ENCODE measurements at regions not wholly inside any gene's neighbourhood (a gene's known extent, or its start where the extent isn't known, plus 50 kb on each side); places are given as distances from the start of the nearest gene placed in this dataset.

DNA sequence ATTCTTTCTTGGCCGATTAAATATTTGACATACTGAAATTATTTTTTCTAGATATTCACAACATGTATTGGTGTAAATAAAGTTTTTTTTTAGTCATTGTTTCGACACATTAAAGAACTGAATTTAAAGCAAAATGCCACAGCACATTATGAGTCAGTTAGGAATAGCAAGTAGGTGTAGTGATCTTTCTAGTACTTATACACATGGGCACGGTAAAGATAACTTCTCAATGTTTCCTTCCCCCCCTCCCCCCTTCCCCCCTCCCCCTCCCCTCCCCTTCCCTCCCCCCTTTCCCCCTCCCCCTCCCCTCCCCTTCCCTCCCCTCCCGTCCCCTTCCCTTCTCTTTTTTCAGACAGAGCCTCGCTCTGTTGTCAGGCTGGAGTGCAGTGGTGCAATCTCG, 1269.9 kb downstream of the ADGRL3 start:
- no peaks in the 10 kb centered on the region for H3K27me3 ChIP-seq
- no peak for TF ChIP-seq POLR2A (IDR thresholded peaks at IDR 0.05)
- no peak for TF ChIP-seq CTCF (IDR thresholded peaks at IDR 0.05)
- WGBS, 2 donors, result 65 to 83% methylated on average over 4 to 6 of the region's 6 CpGs
- H3K4me3 ChIP-seq, result no peak overlapping the region
- DNase-seq, result no peak
- intact Hi-C loops (cut with DNase I), result no loop called here
- no peaks in the 10 kb centered on the region for H3K9me3 ChIP-seq
- H3K36me3 ChIP-seq, result no peaks in the 10 kb centered on the region
- H3K27ac ChIP-seq, result no peak overlapping the region
- no peaks in the 10 kb centered on the region for H3K4me1 ChIP-seq

GRCh38 chr4:62461961-62462360, 1261.8 kb downstream of the ADGRL3 start:
- TF ChIP-seq POLR2A (IDR thresholded peaks at IDR 0.05), result no peak
- TF ChIP-seq CTCF (IDR thresholded peaks at IDR 0.05), result no peak
- intact Hi-C loops (cut with DNase I), result no loop called here
- no peaks in the 10 kb centered on the region for H3K36me3 ChIP-seq
- no peaks in the 10 kb centered on the region for H3K27me3 ChIP-seq
- H3K9me3 ChIP-seq, result no peaks in the 10 kb centered on the region
- no peak for DNase-seq
- no peaks in the 10 kb centered on the region for H3K4me1 ChIP-seq
- H3K27ac ChIP-seq, result no peak overlapping the region
- no peak overlapping the region for H3K4me3 ChIP-seq

GRCh38 chr4:62460329-62460728, 1260.2 kb downstream of the ADGRL3 start:
- WGBS, 2 donors, result 67 to 80% methylated on average over 3 of the region's 3 CpGs

GRCh38 chr4:62457356-62457755, 1257.2 kb downstream of the ADGRL3 start:
- 46 to 57% methylated on average over 5 of the region's 5 CpGs for WGBS, 2 donors

More at GRCh38 chr4:62460329-62460728, 1260.2 kb downstream of the ADGRL3 start:
- Histone ChIP-seq H3K4me3 (no peak overlapping the region), H3K4me1 (no peaks in the 10 kb centered on the region), H3K36me3 (no peaks in the 10 kb centered on the region), H3K27me3 (no peaks in the 10 kb centered on the region), H3K27ac (no peak overlapping the region), H3K9me3 (no peaks in the 10 kb centered on the region)
- DNase-seq, result no peak
- intact Hi-C loops (cut with DNase I), result no loop called here
- no peak for TF ChIP-seq CTCF (IDR thresholded peaks at IDR 0.05)
- no peak for TF ChIP-seq POLR2A (IDR thresholded peaks at IDR 0.05)

GRCh38 chr4:62455871-62456270, 1255.7 kb downstream of the ADGRL3 start:
- no peak for DNase-seq
- Histone ChIP-seq H3K27me3 (no peaks in the 10 kb centered on the region), H3K9me3 (no peaks in the 10 kb centered on the region), H3K27ac (no peak overlapping the region), H3K4me3 (no peak overlapping the region), H3K4me1 (no peaks in the 10 kb centered on the region), H3K36me3 (no peaks in the 10 kb centered on the region)
- TF ChIP-seq CTCF (IDR thresholded peaks at IDR 0.05) (no peak), POLR2A (IDR thresholded peaks at IDR 0.05) (no peak)
- intact Hi-C loops (cut with DNase I), result no loop called here

More at GRCh38 chr4:62457356-62457755, 1257.2 kb downstream of the ADGRL3 start:
- no peak overlapping the region for H3K27ac ChIP-seq
- TF ChIP-seq POLR2A (IDR thresholded peaks at IDR 0.05), result no peak
- TF ChIP-seq CTCF (IDR thresholded peaks at IDR 0.05), result no peak
- H3K27me3 ChIP-seq, result no peaks in the 10 kb centered on the region
- intact Hi-C loops (cut with DNase I), result no loop called here
- DNase-seq, result no peak
- no peaks in the 10 kb centered on the region for H3K9me3 ChIP-seq
- H3K36me3 ChIP-seq, result no peaks in the 10 kb centered on the region
- H3K4me3 ChIP-seq, result no peak overlapping the region
- no peaks in the 10 kb centered on the region for H3K4me1 ChIP-seq

Measured in esophagus squamous epithelium (tissue), 5 donors.